Adrenal gland (tissue), 9 donors: ENCODE measurements at regions not wholly inside any gene's neighbourhood (a gene's known extent, or its start where the extent isn't known, plus 50 kb on each side); places are given as distances from the start of the nearest gene placed in this dataset.

ENCODE experiments used
- DNase-seq, 7 donors: peaks; one replicate each; pipeline ENCODE4 v3.0.0-alpha.2; 2019 to 2020
- H3K27ac ChIP-seq, 5 donors: fragments of 200-600 bp; sonication (generic) in 4 of 5; 1 replicate in 3 of 5; 2 replicates in 2 of 5; pipeline versions ENCODE4 v1.5.1 to v1.8.0; 2016 to 2020; ENCODE audit warnings: mild to moderate bottlenecking in 1 of 5
- H3K27me3 ChIP-seq: fragments of 200-600 bp; 2 replicates; pipeline ENCODE4 v1.8.0; 2021
- H3K36me3 ChIP-seq, 2 donors: fragments of 200-600 bp; replicated peaks in 1 of 2; 1 replicate in 1 of 2; 2 replicates in 1 of 2; pipeline versions ENCODE4 v1.5.1 to v1.8.0; 2018 to 2022
- H3K4me1 ChIP-seq, 2 donors: fragments of 200-600 bp; replicated peaks in 1 of 2; 1 replicate in 1 of 2; 2 replicates in 1 of 2; pipeline versions ENCODE4 v1.5.1 to v1.8.0; 2018 to 2021
- H3K4me3 ChIP-seq, 4 donors: fragments of 200-600 bp; sonication (generic) in 3 of 4; one replicate each; pipeline ENCODE4 v1.5.1; 2016 to 2018
- H3K9me3 ChIP-seq, 3 donors: fragments of 200-600 bp; sonication (generic) in 1 of 3; replicated peaks in 1 of 3; 1 replicate in 2 of 3; 2 replicates in 1 of 3; pipeline versions ENCODE4 v1.5.1 to v1.8.0; 2016 to 2021
- CTCF ChIP-seq, 6 experiments: fragments of 450-650 bp in 4 of 6; fragments of 200-600 bp in 2 of 6; sonication (generic) in 1 of 6; IDR thresholded peaks; 1 replicate in 5 of 6; 2 replicates in 1 of 6; pipeline versions ENCODE4 v1.5.1 to v1.8.0; 2016 to 2021; ENCODE audit warnings: antibody characterized with exemption in 6 of 6, mild to moderate bottlenecking in 2 of 6, moderate library complexity in 1 of 6
- POLR2A ChIP-seq, 2 donors: fragments of 450-650 bp; IDR thresholded peaks; one replicate each; pipeline ENCODE4 v1.6.1; 2017; ENCODE audit warnings: antibody characterized with exemption in 2 of 2, mild to moderate bottlenecking in 2 of 2, moderate library complexity in 1 of 2
- whole genome bisulfite sequencing, 4 donors: extraction: QIAGEN DNeasy Blood & Tissue Kit in 2 of 4; methylation state at CpG; one replicate each; pipeline versions ENCODE4 v1.1.5 to v1.1.7; 2013 to 2017; 5-methylcytosine and 5-hydroxymethylcytosine counted together
- intact Hi-C, 2 donors: fragments of 100-400 bp; cut with DNase I; formaldehyde crosslinking; loops; one replicate each; pipeline versions ENCODE4 v1.14.1 to v1.15.0; 2022 to 2023
- donor health status: healthy with polysubstance abuse.
- donor health status: Bipolar disorder and iron deficiency.
- donor health status: DM: yes; HTN: yes; CAD: no.
- donor health status: DM: no; HTN: no; CAD: no.
- donor health status: DM: no; HTN: no; CAD: no.

GRCh38 chr5:13551645-13552044 lies 392.8 kb downstream of the DNAH5 start:
- intact Hi-C loops: no loop called here
- DNase-seq: no peak
- H3K4me3 ChIP-seq: no peak overlapping the region
- TF ChIP-seq CTCF (IDR thresholded peaks at IDR 0.05) (no peak), POLR2A (IDR thresholded peaks at IDR 0.05) (no peak)
- no peak overlapping the region for H3K27ac ChIP-seq
- H3K4me1 ChIP-seq: no peaks in the 10 kb centered on the region
- H3K9me3 ChIP-seq: no peaks in the 10 kb centered on the region
- no peaks in the 10 kb centered on the region for H3K36me3 ChIP-seq
- H3K27me3 ChIP-seq: no peaks in the 10 kb centered on the region
- WGBS, 4 donors: 29 to 45% (median 41%) methylated on average over 2 of the region's 2 CpGs

GRCh38 chr5:13540168-13540750 lies 404.2 kb downstream of the DNAH5 start:
- H3K9me3 ChIP-seq: no peaks in the 10 kb centered on the region
- H3K27ac ChIP-seq: no peak overlapping the region
- H3K4me3 ChIP-seq: no peak overlapping the region
- H3K4me1 ChIP-seq: no peaks in the 10 kb centered on the region
- H3K36me3 ChIP-seq: no peaks in the 10 kb centered on the region
- DNase-seq: no peak
- TF ChIP-seq CTCF (IDR thresholded peaks at IDR 0.05) (no peak), POLR2A (IDR thresholded peaks at IDR 0.05) (no peak)
- H3K27me3 ChIP-seq: no peaks in the 10 kb centered on the region
- intact Hi-C loops: no loop called here
- WGBS, 4 donors: 59 to 68% (median 61%) methylated on average over 2 of the region's 2 CpGs

GRCh38 chr5:13536933-13537332 lies 407.6 kb downstream of the DNAH5 start:
- H3K36me3 ChIP-seq: no peaks in the 10 kb centered on the region
- DNase-seq: no peak
- H3K27ac ChIP-seq: no peak overlapping the region
- TF ChIP-seq CTCF (IDR thresholded peaks at IDR 0.05) (no peak), POLR2A (IDR thresholded peaks at IDR 0.05) (no peak)
- 73 to 78% (median 74%) methylated on average over 5 of the region's 5 CpGs for WGBS, 4 donors
- H3K27me3 ChIP-seq: no peaks in the 10 kb centered on the region
- H3K4me3 ChIP-seq: no peak overlapping the region
- intact Hi-C loops: no loop called here
- H3K9me3 ChIP-seq: no peaks in the 10 kb centered on the region
- no peaks in the 10 kb centered on the region for H3K4me1 ChIP-seq

GRCh38 chr5:13533833-13534232 lies 410.7 kb downstream of the DNAH5 start:
- H3K4me3 ChIP-seq: no peak overlapping the region
- H3K36me3 ChIP-seq: no peaks in the 10 kb centered on the region
- H3K27me3 ChIP-seq: no peaks in the 10 kb centered on the region
- no peak for TF ChIP-seq CTCF (IDR thresholded peaks at IDR 0.05)
- TF ChIP-seq POLR2A (IDR thresholded peaks at IDR 0.05): no peak
- H3K27ac ChIP-seq: no peak overlapping the region
- intact Hi-C loops: no loop called here
- no peaks in the 10 kb centered on the region for H3K9me3 ChIP-seq
- H3K4me1 ChIP-seq: no peaks in the 10 kb centered on the region
- 62 to 69% (median 65%) methylated on average over 2 of the region's 2 CpGs for WGBS, 4 donors
- no peak for DNase-seq
